Trophoblast cell (in vitro differentiated cells and primary cell): ENCODE measurements at regions not wholly inside any gene's neighbourhood (a gene's known extent, or its start where the extent isn't known, plus 50 kb on each side); places are given as distances from the start of the nearest gene placed in this dataset.
A peak's percentile ranks its signal among the peaks of the same experiment; 100 is the strongest.

ENCODE experiments used
- DNase-seq, 2 donors: peaks; one replicate each; pipeline ENCODE4 v3.0.0-alpha.2; 2016
- H2AFZ ChIP-seq: 2 replicates; pipeline ENCODE4 v1.6.1; 2013; ENCODE audit warnings: low read length, moderate library complexity, mild to moderate bottlenecking; ENCODE audit not compliant: insufficient read depth, poor library complexity
- H2AK5ac ChIP-seq: 2 replicates; pipeline ENCODE4 v1.6.1; 2013; ENCODE audit warnings: mild to moderate bottlenecking, low read length
- H2BK120ac ChIP-seq: 2 replicates; pipeline ENCODE4 v1.6.1; 2013; ENCODE audit warnings: low read length, mild to moderate bottlenecking, moderate library complexity; ENCODE audit not compliant: insufficient read depth, poor library complexity
- H2BK12ac ChIP-seq: 2 replicates; pipeline ENCODE4 v1.6.1; 2013; ENCODE audit warnings: mild to moderate bottlenecking, low read length, moderate library complexity
- H2BK5ac ChIP-seq: 2 replicates; pipeline ENCODE4 v1.6.1; 2013; ENCODE audit warnings: low read length, low read depth, moderate library complexity, mild to moderate bottlenecking; ENCODE audit not compliant: poor library complexity
- H3K14ac ChIP-seq: 2 replicates; pipeline ENCODE4 v1.6.1; 2013; ENCODE audit warnings: mild to moderate bottlenecking, low read length
- H3K18ac ChIP-seq: 2 replicates; pipeline ENCODE4 v1.6.1; 2013; ENCODE audit warnings: mild to moderate bottlenecking, low read length
- H3K23ac ChIP-seq: 2 replicates; pipeline ENCODE4 v1.6.1; 2013; ENCODE audit warnings: low read length
- H3K27ac ChIP-seq: 2 replicates; pipeline ENCODE4 v1.5.1; 2013; ENCODE audit warnings: low read depth, mild to moderate bottlenecking, inconsistent platforms, low read length, moderate library complexity
- H3K27me3 ChIP-seq: 2 replicates; pipeline ENCODE4 v1.6.1; 2013; ENCODE audit warnings: inconsistent platforms, mild to moderate bottlenecking, low read length, moderate library complexity; ENCODE audit not compliant: insufficient read depth
- H3K36me3 ChIP-seq, 2 experiments: 1 replicate in 1 of 2; 2 replicates in 1 of 2; pipeline ENCODE4 v1.6.1; 2013; ENCODE audit warnings: low read length in 2 of 2, mild to moderate bottlenecking in 2 of 2, moderate library complexity in 1 of 2; ENCODE audit not compliant: insufficient read depth in 2 of 2, control insufficient read depth in 1 of 2
- H3K4ac ChIP-seq: 2 replicates; pipeline ENCODE4 v1.6.1; 2013; ENCODE audit warnings: low read depth, mild to moderate bottlenecking, low read length, moderate library complexity
- H3K4me1 ChIP-seq, 2 experiments: 1 replicate in 1 of 2; 2 replicates in 1 of 2; pipeline ENCODE4 v1.6.1; 2013; ENCODE audit warnings: low read length in 2 of 2, mild to moderate bottlenecking in 2 of 2, moderate library complexity in 1 of 2; ENCODE audit not compliant: insufficient read depth in 2 of 2, control insufficient read depth in 1 of 2
- H3K4me2 ChIP-seq: 2 replicates; pipeline ENCODE4 v1.6.1; 2013; ENCODE audit warnings: inconsistent platforms, mild to moderate bottlenecking, low read length, moderate library complexity
- H3K4me3 ChIP-seq: 2 replicates; pipeline ENCODE4 v1.5.1; 2013; ENCODE audit warnings: mild to moderate bottlenecking, low read depth, low read length, inconsistent platforms
- H3K79me1 ChIP-seq: one replicate; pipeline ENCODE4 v1.6.1; 2013; ENCODE audit warnings: low read length
- H3K79me2 ChIP-seq: 2 replicates; pipeline ENCODE4 v1.6.1; 2013; ENCODE audit warnings: low read length, mild to moderate bottlenecking; ENCODE audit not compliant: control insufficient read depth, insufficient read depth, poor library complexity
- H3K9ac ChIP-seq: 2 replicates; pipeline ENCODE4 v1.6.1; 2013; ENCODE audit warnings: mild to moderate bottlenecking, low read length
- H3K9me3 ChIP-seq: 2 replicates; pipeline ENCODE4 v1.6.1; 2013; ENCODE audit warnings: low read depth, mild to moderate bottlenecking, control low read depth, inconsistent platforms, low read length; ENCODE audit not compliant: insufficient read depth
- H4K12ac ChIP-seq: 2 replicates; pipeline ENCODE4 v1.6.1; 2013; ENCODE audit warnings: low read depth, mild to moderate bottlenecking, low read length, moderate library complexity
- H4K8ac ChIP-seq: 2 replicates; pipeline ENCODE4 v1.6.1; 2013; ENCODE audit warnings: low read depth, mild to moderate bottlenecking, low read length, moderate library complexity
- H4K91ac ChIP-seq: one replicate; pipeline ENCODE4 v1.6.1; 2013; ENCODE audit warnings: low read depth, mild to moderate bottlenecking, low read length, moderate library complexity
- WGBS: extraction: QIAGEN DNeasy Blood & Tissue Kit; methylation state at CpG from one replicate; pipeline ENCODE4 v1.1.7; 2013; ENCODE audit warnings: missing lambda C conversion rate; ENCODE audit not compliant: insufficient read length, insufficient coverage; ENCODE audit errors: extremely low coverage; 5-methylcytosine and 5-hydroxymethylcytosine counted together

- H3K23ac ChIP-seq, result no peak overlapping the region
- no peaks in the 10 kb centered on the region for H3K27me3 ChIP-seq
- H3K79me1 ChIP-seq, result no peaks in the 10 kb centered on the region
- WGBS, result no CpG with 5 or more reads among the region's 11 CpGs
- peak overlapping the region; percentile 2 for H2BK12ac ChIP-seq
- H3K18ac ChIP-seq, result no peak overlapping the region
- H3K27ac ChIP-seq, result no peak overlapping the region
- no peak overlapping the region for H2BK5ac ChIP-seq
- H2AK5ac ChIP-seq, result no peak overlapping the region
- no peak overlapping the region for H3K4ac ChIP-seq
- no peak overlapping the region for H4K8ac ChIP-seq
- H3K4me3 ChIP-seq, result no peak overlapping the region
- peak overlapping the region; percentile 30 for H3K4me2 ChIP-seq
- H2AFZ ChIP-seq, result no peak overlapping the region
- H2BK120ac ChIP-seq, result no peak overlapping the region
- H3K9ac ChIP-seq, result no peak overlapping the region
- H3K14ac ChIP-seq, result no peak overlapping the region
- DNase-seq, result peak; percentile 86 to 96
- H3K4me1 ChIP-seq, result peaks cover 5 to 7% of the 10 kb centered on the region in 2 experiments
- no peak overlapping the region for H4K91ac ChIP-seq
- H3K9me3 ChIP-seq, result no peaks in the 10 kb centered on the region
- H4K12ac ChIP-seq, result no peak overlapping the region
- no peaks in the 10 kb centered on the region for H3K79me2 ChIP-seq
- H3K36me3 ChIP-seq, result no peaks in the 10 kb centered on the region
Observed at GRCh38 chr11:8328848-8329330, 65.2 kb upstream of the LMO1 start.

- Histone ChIP-seq H3K14ac (no peak overlapping the region), H4K91ac (no peak overlapping the region), H2AK5ac (no peak overlapping the region), H4K12ac (no peak overlapping the region), H3K79me1 (no peaks in the 10 kb centered on the region), H2BK120ac (no peak overlapping the region), H3K27me3 (no peaks in the 10 kb centered on the region), H3K79me2 (no peaks in the 10 kb centered on the region), H2BK5ac (no peak overlapping the region), H2BK12ac (peak overlapping the region; percentile 34), H2AFZ (no peak overlapping the region), H3K18ac (no peak overlapping the region), H3K23ac (no peak overlapping the region), H3K4ac (no peak overlapping the region), H3K9me3 (no peaks in the 10 kb centered on the region), H3K27ac (no peak overlapping the region), H3K4me1 (peaks cover 4% of the 10 kb centered on the region in 2 experiments), H3K4me2 (no peak overlapping the region), H3K4me3 (no peak overlapping the region), H3K36me3 (no peaks in the 10 kb centered on the region), H4K8ac (no peak overlapping the region), H3K9ac (no peak overlapping the region)
- no CpG with 5 or more reads among the region's 7 CpGs for WGBS
- no peak for DNase-seq
Observed at GRCh38 chr11:8328231-8328794, 64.6 kb upstream of the LMO1 start.

GRCh38 chr11:8327761-8328192, 64.1 kb upstream of the LMO1 start:
- H2AK5ac ChIP-seq, result no peak overlapping the region
- no peak overlapping the region for H4K12ac ChIP-seq
- H4K91ac ChIP-seq, result no peak overlapping the region
- no peak overlapping the region for H3K18ac ChIP-seq
- no peak overlapping the region for H3K4me2 ChIP-seq
- DNase-seq, result peak in 1 of 2 donors; percentile 4
- no peak overlapping the region for H2AFZ ChIP-seq
- WGBS, result no CpG with 5 or more reads among the region's 3 CpGs
- H3K4me3 ChIP-seq, result no peak overlapping the region
- no peak overlapping the region for H2BK5ac ChIP-seq
- H3K79me2 ChIP-seq, result no peaks in the 10 kb centered on the region
- H3K4me1 ChIP-seq, result peaks cover 4% of the 10 kb centered on the region in 2 experiments
- H2BK12ac ChIP-seq, result no peak overlapping the region
- H3K9me3 ChIP-seq, result no peaks in the 10 kb centered on the region
- no peak overlapping the region for H3K27ac ChIP-seq
- no peak overlapping the region for H3K4ac ChIP-seq
- H3K23ac ChIP-seq, result no peak overlapping the region
- H3K27me3 ChIP-seq, result no peaks in the 10 kb centered on the region
- H2BK120ac ChIP-seq, result no peak overlapping the region
- no peak overlapping the region for H3K14ac ChIP-seq
- H3K36me3 ChIP-seq, result no peaks in the 10 kb centered on the region
- H3K9ac ChIP-seq, result no peak overlapping the region
- no peak overlapping the region for H4K8ac ChIP-seq
- no peaks in the 10 kb centered on the region for H3K79me1 ChIP-seq

- Histone ChIP-seq H3K27ac (no peak overlapping the region), H4K12ac (no peak overlapping the region), H3K27me3 (no peaks in the 10 kb centered on the region), H4K8ac (no peak overlapping the region), H3K4ac (no peak overlapping the region), H2AFZ (no peak overlapping the region), H3K4me2 (no peak overlapping the region), H2BK120ac (no peak overlapping the region), H2BK12ac (no peak overlapping the region), H3K79me1 (no peaks in the 10 kb centered on the region), H2AK5ac (no peak overlapping the region), H3K36me3 (no peaks in the 10 kb centered on the region), H3K79me2 (no peaks in the 10 kb centered on the region), H2BK5ac (no peak overlapping the region), H3K14ac (no peak overlapping the region), H3K18ac (no peak overlapping the region), H4K91ac (no peak overlapping the region), H3K23ac (no peak overlapping the region), H3K4me3 (no peak overlapping the region), H3K4me1 (peaks cover 4% of the 10 kb centered on the region in 2 experiments), H3K9me3 (peaks cover 2% of the 10 kb centered on the region), H3K9ac (no peak overlapping the region)
- WGBS, result no CpG with 5 or more reads among the region's 3 CpGs
- no peak for DNase-seq
Observed at GRCh38 chr11:8326337-8326736, 62.7 kb upstream of the LMO1 start.
